GM19468 (cell line): ENCODE measurements at regions not wholly inside any gene's neighbourhood (a gene's known extent, or its start where the extent isn't known, plus 50 kb on each side); places are given as distances from the start of the nearest gene placed in this dataset.

Experiments used
- ATAC-seq: cut with Tn5 transposase; IDR thresholded peaks from one replicate; pipeline ENCODE4 v1.9.1; 2021; ENCODE audit warnings: mild to moderate bottlenecking, moderate library complexity, moderate number of reproducible peaks; ENCODE audit not compliant: unreplicated experiment; ENCODE audit errors: extremely low read depth

- no peak for ATAC-seq
Measured at GRCh38 chr6:4677751-4678065, 98.5 kb upstream of the CDYL start.

GRCh38 chr6:4677011-4677750, 99.0 kb upstream of the CDYL start:
- no peak for ATAC-seq

- ATAC-seq, result no peak
Measured at GRCh38 chr6:4676016-4676415, 100.2 kb upstream of the CDYL start.

- no peak for ATAC-seq
Measured at GRCh38 chr6:4675121-4675520, 101.1 kb upstream of the CDYL start.

- no peak for ATAC-seq
Measured at GRCh38 chr6:4673861-4674260, 102.3 kb upstream of the CDYL start.

- ATAC-seq, result no peak
Measured at GRCh38 chr6:4672772-4673171, 103.4 kb upstream of the CDYL start.

GRCh38 chr6:4671587-4672115, 104.6 kb upstream of the CDYL start:
- no peak for ATAC-seq

GRCh38 chr6:4670824-4671409, 105.3 kb upstream of the CDYL start:
- ATAC-seq, result no peak

- no peak for ATAC-seq
Measured at GRCh38 chr6:4670290-4670689, 105.9 kb upstream of the CDYL start.

- no peak for ATAC-seq
Measured at GRCh38 chr6:4668271-4669179, 107.7 kb upstream of the CDYL start.

GRCh38 chr6:4667591-4667990, 108.6 kb upstream of the CDYL start:
- ATAC-seq, result no peak

- no peak for ATAC-seq
Measured at GRCh38 chr6:4666886-4667513, 109.2 kb upstream of the CDYL start.

GRCh38 chr6:4665489-4666417, 110.5 kb upstream of the CDYL start:
- ATAC-seq, result no peak

GRCh38 chr6:4664911-4665310, 111.3 kb upstream of the CDYL start:
- no peak for ATAC-seq

- ATAC-seq, result no peak
Measured at GRCh38 chr6:4664117-4664626, 112.0 kb upstream of the CDYL start.

- ATAC-seq, result no peak
Measured at GRCh38 chr6:4662886-4663285, 113.3 kb upstream of the CDYL start.

- no peak for ATAC-seq
Measured at GRCh38 chr6:4661391-4661790, 114.8 kb upstream of the CDYL start.

- ATAC-seq, result no peak
Measured at GRCh38 chr6:4660377-4661321, 115.6 kb upstream of the CDYL start.
